GM12878 (cell line): ENCODE measurements at regions not wholly inside any gene's neighbourhood (a gene's known extent, or its start where the extent isn't known, plus 50 kb on each side); places are given as distances from the start of the nearest gene placed in this dataset.

Experiments used
- ATAC-seq: fragments of 200-7000 bp; cut with Tn5 transposase; 3 replicates; pipeline ENCODE4 v1.9.1; 2020; ENCODE audit warnings: mild to moderate bottlenecking, moderate library complexity
- BruUV-seq: library from RNA; stranded (reverse); fragments of 400-500 nt; replicated peaks from 2 replicates; lab custom pipeline; 2021; lab: Mats Ljungman, UMichigan
- CTCF ChIA-PET: fragments of 300-600 bp; sonication (Branson Sonifier 250); formaldehyde crosslinking; extraction: SDS; loops from one replicate; lab custom pipeline; 2021; ENCODE audit warnings: inconsistent platforms; lab: Yijun Ruan, JAX
- POLR2A ChIA-PET: fragments of 350-600 bp; formaldehyde crosslinking; extraction: SDS; loops from one replicate; lab custom pipeline; 2021; ENCODE audit warnings: inconsistent platforms; lab: Charles Lee
- RAD21 ChIA-PET: fragments of 300-600 bp; sonication (Branson Sonifier 250); formaldehyde crosslinking; loops from one replicate; lab custom pipeline; 2023; ENCODE audit warnings: antibody characterized with exemption; ENCODE audit not compliant: unreplicated experiment; lab: Charles Lee
- SMC1A ChIA-PET: fragments of 300-600 bp; sonication (Branson Sonifier 250); formaldehyde crosslinking; loops from one replicate; lab custom pipeline; 2023; ENCODE audit not compliant: unreplicated experiment, uncharacterized antibody; lab: Charles Lee
- DNase-seq: peaks from one replicate; pipeline ENCODE4 v3.0.0-alpha.2; 2011; ENCODE audit warnings: low read depth, low spot score
- FAIRE-seq: peaks from 3 replicates; lab custom pipeline; 2011; peaks lifted over from hg19 to GRCh38; lab: Jason Lieb, UNC
- H2AFZ ChIP-seq: 2 replicates; pipeline ENCODE4 v1.6.0; 2011; ENCODE audit warnings: low read depth, low read length, control low read depth; ENCODE audit not compliant: control insufficient read depth
- H3K27ac ChIP-seq: 2 replicates; pipeline ENCODE4 v1.5.1; 2011; ENCODE audit warnings: control low read depth; ENCODE audit not compliant: control insufficient read depth, insufficient read depth
- H3K27me3 ChIP-seq, 2 experiments: replicated peaks in 1 of 2; 2 replicates each; pipeline versions ENCODE4 v1.6.0 to v1.6.1; 2011; ENCODE audit warnings: low read length in 1 of 2; ENCODE audit not compliant: control insufficient read depth in 2 of 2, insufficient read depth in 2 of 2
- H3K36me3 ChIP-seq, 2 experiments: 2 replicates each; pipeline ENCODE4 v1.5.1; 2011; ENCODE audit warnings: low read length in 1 of 2; ENCODE audit not compliant: control insufficient read depth in 2 of 2, insufficient read depth in 2 of 2
- H3K4me1 ChIP-seq: 2 replicates; pipeline ENCODE4 v1.6.1; 2011; ENCODE audit warnings: mild to moderate bottlenecking, low read length, moderate library complexity, mixed read lengths; ENCODE audit not compliant: control insufficient read depth, insufficient read depth
- H3K4me2 ChIP-seq: 2 replicates; pipeline ENCODE4 v1.6.0; 2011; ENCODE audit warnings: control low read depth; ENCODE audit not compliant: control insufficient read depth, insufficient read depth
- H3K4me3 ChIP-seq: fragments of 200-600 bp; sonication (generic); 2 replicates; pipeline ENCODE4 v1.5.1; 2016
- H3K79me2 ChIP-seq: 2 replicates; pipeline ENCODE4 v1.6.0; 2011; ENCODE audit warnings: low read length; ENCODE audit not compliant: control insufficient read depth, insufficient read depth
- H3K9ac ChIP-seq: 2 replicates; pipeline ENCODE4 v1.8.0; 2011; ENCODE audit warnings: low read length, control low read depth, mixed read lengths; ENCODE audit not compliant: control insufficient read depth, insufficient read depth
- H3K9me3 ChIP-seq: replicated peaks from 3 replicates; pipeline ENCODE4 v1.5.1; 2011; ENCODE audit warnings: mild to moderate bottlenecking, low read length; ENCODE audit not compliant: control insufficient read depth, insufficient read depth
- H4K20me1 ChIP-seq: 2 replicates; pipeline ENCODE4 v1.6.0; 2011; ENCODE audit not compliant: control insufficient read depth, insufficient read depth
- BCL11A ChIP-seq: IDR thresholded peaks from 2 replicates; pipeline ENCODE4 v1.6.1; 2011; ENCODE audit warnings: low read depth, low read length
- CHD4 ChIP-seq: fragments of 200-600 bp; sonication (generic); IDR thresholded peaks from 2 replicates; pipeline ENCODE4 v1.6.1; 2016; ENCODE audit warnings: mild to moderate bottlenecking
- EED ChIP-seq: sonication (generic); IDR thresholded peaks from 2 replicates; pipeline ENCODE4 v1.6.1; 2016; ENCODE audit warnings: antibody characterized with exemption, low read depth
- ESRRA ChIP-seq: IDR thresholded peaks from 2 replicates; pipeline ENCODE4 v1.6.1; 2012; ENCODE audit warnings: mild to moderate bottlenecking, low read length, improper control_type of control experiment
- GATAD2B ChIP-seq: fragments of 450-650 bp; conservative IDR thresholded peaks from 2 replicates; pipeline ENCODE4 v1.6.1; 2017; ENCODE audit warnings: low read depth, mild to moderate bottlenecking, moderate library complexity
- NBN ChIP-seq: fragments of 450-650 bp; IDR thresholded peaks from 2 replicates; pipeline ENCODE4 v1.6.1; 2016
- NFXL1 ChIP-seq: fragments of 450-650 bp; IDR thresholded peaks from 2 replicates; pipeline ENCODE4 v1.6.1; 2017; ENCODE audit warnings: antibody characterized with exemption, mild to moderate bottlenecking, borderline replicate concordance
- PAX5 ChIP-seq: IDR thresholded peaks from 2 replicates; pipeline ENCODE4 v1.6.1; 2011; ENCODE audit warnings: low read depth, low read length, borderline replicate concordance
- SMAD5 ChIP-seq: IDR thresholded peaks from 2 replicates; pipeline ENCODE4 v1.6.1; 2016; ENCODE audit warnings: antibody characterized with exemption, low read depth
- TBL1XR1 ChIP-seq: IDR thresholded peaks from 2 replicates; pipeline ENCODE4 v1.6.1; 2012; ENCODE audit warnings: low read depth, low read length, improper control_type of control experiment
- ZBED1 ChIP-seq: IDR thresholded peaks from 2 replicates; pipeline ENCODE4 v1.6.1; 2016; ENCODE audit warnings: borderline replicate concordance
- WGBS: methylation state at CpG from one replicate; pipeline ENCODE4 v1.1.6; 2016; ENCODE audit warnings: low lambda C conversion rate; ENCODE audit not compliant: insufficient replicate concordance, insufficient coverage; ENCODE audit errors: missing lambda C conversion rate; 5-methylcytosine and 5-hydroxymethylcytosine counted together
- in situ Hi-C: fragments of 300-500 bp; cut with MboI; formaldehyde crosslinking; loops from 9 replicates; pipeline ENCODE4 v1.14.3; 2018; ENCODE audit warnings: mixed read lengths
- intact Hi-C: fragments of 100-400 bp; cut with micrococcal nuclease; formaldehyde crosslinking; loops from one replicate; pipeline ENCODE4 v1.14.2; 2022; ENCODE audit not compliant: unreplicated experiment
- TF ChIP-seq, protein P1 (sequence below): IDR thresholded peaks from 2 replicates; pipeline ENCODE4 v1.6.1; 2012; ENCODE audit warnings: improper control_type of control experiment, low read depth, low read length; ENCODE audit not compliant: insufficient replicate concordance
- TF ChIP-seq, protein P2 (sequence below): fragments of 450-650 bp; IDR thresholded peaks from 2 replicates; pipeline ENCODE4 v1.6.1; 2017; ENCODE audit warnings: antibody characterized with exemption, mild to moderate bottlenecking, moderate library complexity
- TF ChIP-seq, protein P3 (sequence below): fragments of 450-650 bp; conservative IDR thresholded peaks from 2 replicates; pipeline ENCODE4 v1.6.1; 2017; ENCODE audit warnings: mild to moderate bottlenecking, moderate library complexity

DNA sequence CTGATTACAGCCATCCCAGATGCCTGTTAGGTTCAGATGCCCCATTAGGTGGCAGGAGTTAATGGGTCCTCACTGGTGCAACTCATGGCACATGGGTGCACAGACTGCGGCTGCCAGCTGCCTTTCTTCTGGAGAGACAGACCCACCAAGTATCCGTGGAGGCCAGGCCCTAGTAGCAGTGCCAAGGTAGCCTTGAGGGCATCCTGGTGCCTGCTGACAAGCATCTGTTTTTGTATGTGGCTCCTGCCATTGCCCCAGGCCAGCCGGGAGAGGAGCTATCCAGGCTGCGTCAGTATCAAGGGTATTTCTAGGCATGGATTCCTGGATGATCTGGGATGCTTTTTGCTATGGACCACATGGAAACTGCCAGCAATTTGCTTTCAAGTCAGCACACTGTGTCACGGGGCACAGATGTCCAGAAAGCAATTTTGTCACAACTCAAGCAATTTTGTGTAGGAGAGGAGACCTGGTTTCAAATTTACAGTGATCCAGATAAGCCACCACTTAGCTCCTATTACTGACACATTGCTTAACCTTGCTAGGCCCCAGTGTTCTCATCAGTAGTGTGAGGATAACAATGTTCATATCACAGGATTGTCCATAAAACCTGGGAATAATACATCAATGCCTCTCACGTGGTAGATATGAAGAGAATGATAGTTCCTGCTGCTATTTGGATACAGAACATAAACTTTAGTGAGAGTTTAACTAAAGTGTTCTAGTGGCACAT, 815.1 kb upstream of the RAB6C start:
- no peak for FAIRE-seq
- CTCF ChIA-PET: interaction anchor here (0.7 kb wide), 1 partner anchor 30 kb away, joined by 3 read pairs; no protein-coding TSS in a partner anchor
- no peaks in the 10 kb centered on the region for H3K36me3 ChIP-seq
- H3K4me1 ChIP-seq: no peaks in the 10 kb centered on the region
- BruUV-seq: no TSS peak
- no peaks in the 10 kb centered on the region for H3K79me2 ChIP-seq
- POLR2A ChIA-PET: no interaction called here
- no peak for DNase-seq
- H3K27ac ChIP-seq: no peak overlapping the region
- SMC1A ChIA-PET: no interaction called here
- intact Hi-C loops (no loop called here), in situ Hi-C loops (no loop called here)
- no peak overlapping the region for H3K9ac ChIP-seq
- WGBS: 0% methylated on average over 6 of the region's 6 CpGs
- RAD21 ChIA-PET: interaction anchor here (1.4 kb wide), 1 partner anchor 58 kb away, joined by 3 read pairs; no protein-coding TSS in a partner anchor
- H4K20me1 ChIP-seq: no peaks in the 10 kb centered on the region
- no peak overlapping the region for H3K4me2 ChIP-seq
- no peaks in the 10 kb centered on the region for H3K27me3 ChIP-seq
- H3K4me3 ChIP-seq: no peak overlapping the region
- no peak for ATAC-seq
- H2AFZ ChIP-seq: no peak overlapping the region
- H3K9me3 ChIP-seq: no peaks in the 10 kb centered on the region
- no peak for TF ChIP-seq BCL11A
- TF ChIP-seq NFXL1: no peak
- no peak for TF ChIP-seq SMAD5
- no peak for TF ChIP-seq GATAD2B
- no peak for TF ChIP-seq PAX5
- no peak for TF ChIP-seq CHD4
- no peak for TF ChIP-seq NBN
- TF ChIP-seq, protein P1, sequence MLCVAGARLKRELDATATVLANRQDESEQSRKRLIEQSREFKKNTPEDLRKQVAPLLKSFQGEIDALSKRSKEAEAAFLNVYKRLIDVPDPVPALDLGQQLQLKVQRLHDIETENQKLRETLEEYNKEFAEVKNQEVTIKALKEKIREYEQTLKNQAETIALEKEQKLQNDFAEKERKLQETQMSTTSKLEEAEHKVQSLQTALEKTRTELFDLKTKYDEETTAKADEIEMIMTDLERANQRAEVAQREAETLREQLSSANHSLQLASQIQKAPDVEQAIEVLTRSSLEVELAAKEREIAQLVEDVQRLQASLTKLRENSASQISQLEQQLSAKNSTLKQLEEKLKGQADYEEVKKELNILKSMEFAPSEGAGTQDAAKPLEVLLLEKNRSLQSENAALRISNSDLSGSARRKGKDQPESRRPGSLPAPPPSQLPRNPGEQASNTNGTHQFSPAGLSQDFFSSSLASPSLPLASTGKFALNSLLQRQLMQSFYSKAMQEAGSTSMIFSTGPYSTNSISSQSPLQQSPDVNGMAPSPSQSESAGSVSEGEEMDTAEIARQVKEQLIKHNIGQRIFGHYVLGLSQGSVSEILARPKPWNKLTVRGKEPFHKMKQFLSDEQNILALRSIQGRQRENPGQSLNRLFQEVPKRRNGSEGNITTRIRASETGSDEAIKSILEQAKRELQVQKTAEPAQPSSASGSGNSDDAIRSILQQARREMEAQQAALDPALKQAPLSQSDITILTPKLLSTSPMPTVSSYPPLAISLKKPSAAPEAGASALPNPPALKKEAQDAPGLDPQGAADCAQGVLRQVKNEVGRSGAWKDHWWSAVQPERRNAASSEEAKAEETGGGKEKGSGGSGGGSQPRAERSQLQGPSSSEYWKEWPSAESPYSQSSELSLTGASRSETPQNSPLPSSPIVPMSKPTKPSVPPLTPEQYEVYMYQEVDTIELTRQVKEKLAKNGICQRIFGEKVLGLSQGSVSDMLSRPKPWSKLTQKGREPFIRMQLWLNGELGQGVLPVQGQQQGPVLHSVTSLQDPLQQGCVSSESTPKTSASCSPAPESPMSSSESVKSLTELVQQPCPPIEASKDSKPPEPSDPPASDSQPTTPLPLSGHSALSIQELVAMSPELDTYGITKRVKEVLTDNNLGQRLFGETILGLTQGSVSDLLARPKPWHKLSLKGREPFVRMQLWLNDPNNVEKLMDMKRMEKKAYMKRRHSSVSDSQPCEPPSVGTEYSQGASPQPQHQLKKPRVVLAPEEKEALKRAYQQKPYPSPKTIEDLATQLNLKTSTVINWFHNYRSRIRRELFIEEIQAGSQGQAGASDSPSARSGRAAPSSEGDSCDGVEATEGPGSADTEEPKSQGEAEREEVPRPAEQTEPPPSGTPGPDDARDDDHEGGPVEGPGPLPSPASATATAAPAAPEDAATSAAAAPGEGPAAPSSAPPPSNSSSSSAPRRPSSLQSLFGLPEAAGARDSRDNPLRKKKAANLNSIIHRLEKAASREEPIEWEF: no peak
- no peak for TF ChIP-seq ZBED1
- TF ChIP-seq, protein P2, sequence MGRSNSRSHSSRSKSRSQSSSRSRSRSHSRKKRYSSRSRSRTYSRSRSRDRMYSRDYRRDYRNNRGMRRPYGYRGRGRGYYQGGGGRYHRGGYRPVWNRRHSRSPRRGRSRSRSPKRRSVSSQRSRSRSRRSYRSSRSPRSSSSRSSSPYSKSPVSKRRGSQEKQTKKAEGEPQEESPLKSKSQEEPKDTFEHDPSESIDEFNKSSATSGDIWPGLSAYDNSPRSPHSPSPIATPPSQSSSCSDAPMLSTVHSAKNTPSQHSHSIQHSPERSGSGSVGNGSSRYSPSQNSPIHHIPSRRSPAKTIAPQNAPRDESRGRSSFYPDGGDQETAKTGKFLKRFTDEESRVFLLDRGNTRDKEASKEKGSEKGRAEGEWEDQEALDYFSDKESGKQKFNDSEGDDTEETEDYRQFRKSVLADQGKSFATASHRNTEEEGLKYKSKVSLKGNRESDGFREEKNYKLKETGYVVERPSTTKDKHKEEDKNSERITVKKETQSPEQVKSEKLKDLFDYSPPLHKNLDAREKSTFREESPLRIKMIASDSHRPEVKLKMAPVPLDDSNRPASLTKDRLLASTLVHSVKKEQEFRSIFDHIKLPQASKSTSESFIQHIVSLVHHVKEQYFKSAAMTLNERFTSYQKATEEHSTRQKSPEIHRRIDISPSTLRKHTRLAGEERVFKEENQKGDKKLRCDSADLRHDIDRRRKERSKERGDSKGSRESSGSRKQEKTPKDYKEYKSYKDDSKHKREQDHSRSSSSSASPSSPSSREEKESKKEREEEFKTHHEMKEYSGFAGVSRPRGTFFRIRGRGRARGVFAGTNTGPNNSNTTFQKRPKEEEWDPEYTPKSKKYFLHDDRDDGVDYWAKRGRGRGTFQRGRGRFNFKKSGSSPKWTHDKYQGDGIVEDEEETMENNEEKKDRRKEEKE: no peak
- TF ChIP-seq ESRRA: no peak
- no peak for TF ChIP-seq EED
- no peak for TF ChIP-seq TBL1XR1
- TF ChIP-seq, protein P3, sequence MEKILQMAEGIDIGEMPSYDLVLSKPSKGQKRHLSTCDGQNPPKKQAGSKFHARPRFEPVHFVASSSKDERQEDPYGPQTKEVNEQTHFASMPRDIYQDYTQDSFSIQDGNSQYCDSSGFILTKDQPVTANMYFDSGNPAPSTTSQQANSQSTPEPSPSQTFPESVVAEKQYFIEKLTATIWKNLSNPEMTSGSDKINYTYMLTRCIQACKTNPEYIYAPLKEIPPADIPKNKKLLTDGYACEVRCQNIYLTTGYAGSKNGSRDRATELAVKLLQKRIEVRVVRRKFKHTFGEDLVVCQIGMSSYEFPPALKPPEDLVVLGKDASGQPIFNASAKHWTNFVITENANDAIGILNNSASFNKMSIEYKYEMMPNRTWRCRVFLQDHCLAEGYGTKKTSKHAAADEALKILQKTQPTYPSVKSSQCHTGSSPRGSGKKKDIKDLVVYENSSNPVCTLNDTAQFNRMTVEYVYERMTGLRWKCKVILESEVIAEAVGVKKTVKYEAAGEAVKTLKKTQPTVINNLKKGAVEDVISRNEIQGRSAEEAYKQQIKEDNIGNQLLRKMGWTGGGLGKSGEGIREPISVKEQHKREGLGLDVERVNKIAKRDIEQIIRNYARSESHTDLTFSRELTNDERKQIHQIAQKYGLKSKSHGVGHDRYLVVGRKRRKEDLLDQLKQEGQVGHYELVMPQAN: no peak
